GM23338 (cell line): ENCODE measurements at regions not wholly inside any gene's neighbourhood (a gene's known extent, or its start where the extent isn't known, plus 50 kb on each side); places are given as distances from the start of the nearest gene placed in this dataset.

Source experiments
- ATAC-seq: fragments of 200-7000 bp; cut with Tn5 transposase; 3 replicates; pipeline ENCODE4 v1.9.1; 2020
- DNase-seq: peaks from one replicate; pipeline ENCODE4 v3.0.0-alpha.2; 2015; ENCODE audit warnings: low spot score
- H2AFZ ChIP-seq: fragments of 200-600 bp; sonication (generic); 2 replicates; pipeline ENCODE4 v1.8.0; 2016; ENCODE audit warnings: antibody characterized with exemption, mild to moderate bottlenecking, moderate library complexity
- H3F3A ChIP-seq: fragments of 200-600 bp; sonication (generic); replicated peaks from 2 replicates; pipeline ENCODE4 v1.8.0; 2017; ENCODE audit warnings: antibody characterized with exemption, mixed run types, low read depth
- H3K27ac ChIP-seq: fragments of 200-600 bp; sonication (generic); 2 replicates; pipeline ENCODE4 v1.6.1; 2016; ENCODE audit warnings: low read depth
- H3K27me3 ChIP-seq: fragments of 200-600 bp; sonication (generic); 2 replicates; pipeline ENCODE4 v1.8.0; 2016; ENCODE audit warnings: mild to moderate bottlenecking, mixed run types, moderate library complexity; ENCODE audit not compliant: insufficient read depth
- H3K36me3 ChIP-seq: fragments of 200-600 bp; sonication (generic); 2 replicates; pipeline ENCODE4 v1.8.0; 2016; ENCODE audit warnings: mild to moderate bottlenecking; ENCODE audit not compliant: insufficient read depth
- H3K4me1 ChIP-seq: fragments of 200-600 bp; sonication (generic); 2 replicates; pipeline ENCODE4 v1.8.0; 2016; ENCODE audit warnings: mild to moderate bottlenecking, moderate library complexity; ENCODE audit not compliant: insufficient read depth
- H3K4me2 ChIP-seq: fragments of 200-600 bp; sonication (generic); 2 replicates; pipeline ENCODE4 v1.7.1; 2017; ENCODE audit warnings: mixed run types
- H3K4me3 ChIP-seq: fragments of 200-600 bp; sonication (generic); 2 replicates; pipeline ENCODE4 v1.6.1; 2016; ENCODE audit warnings: mixed run types
- H3K79me2 ChIP-seq: fragments of 200-600 bp; sonication (generic); replicated peaks from 2 replicates; pipeline ENCODE4 v1.8.0; 2017; ENCODE audit warnings: mild to moderate bottlenecking; ENCODE audit not compliant: insufficient read depth
- H3K9me2 ChIP-seq: fragments of 200-600 bp; sonication (generic); 2 replicates; pipeline ENCODE4 v1.8.0; 2017; ENCODE audit not compliant: insufficient read depth
- H4K20me1 ChIP-seq: fragments of 200-600 bp; sonication (generic); replicated peaks from 2 replicates; pipeline ENCODE4 v1.8.0; 2017; ENCODE audit warnings: mild to moderate bottlenecking; ENCODE audit not compliant: insufficient read depth
- H3K27ac Mint-ChIP-seq: 2 replicates; pipeline ENCODE4 v1.8.0; 2020; ENCODE audit warnings: inconsistent platforms, mild to moderate bottlenecking, moderate library complexity, mixed read lengths
- H3K27me3 Mint-ChIP-seq: 3 replicates; pipeline ENCODE4 v1.8.0; 2022; ENCODE audit warnings: low read depth, mild to moderate bottlenecking, moderate library complexity, mixed read lengths, inconsistent platforms; ENCODE audit not compliant: insufficient read depth, poor library complexity
- H3K36me3 Mint-ChIP-seq: 3 replicates; pipeline ENCODE4 v1.8.0; 2021; ENCODE audit warnings: low read depth, mild to moderate bottlenecking, inconsistent platforms, moderate library complexity, mixed read lengths
- H3K4me1 Mint-ChIP-seq: 3 replicates; pipeline ENCODE4 v1.8.0; 2020; ENCODE audit warnings: mild to moderate bottlenecking, inconsistent platforms, mixed read lengths
- H3K4me3 Mint-ChIP-seq: 3 replicates; pipeline ENCODE4 v1.8.0; 2021; ENCODE audit warnings: moderate library complexity, mild to moderate bottlenecking, inconsistent platforms, mixed read lengths
- H3K9me3 Mint-ChIP-seq: 3 replicates; pipeline ENCODE4 v1.8.0; 2020; ENCODE audit warnings: moderate library complexity, mild to moderate bottlenecking, inconsistent platforms, mixed read lengths
- CREB1 ChIP-seq: fragments of 250-450 bp; sonication (Bioruptor Pico); IDR thresholded peaks from 2 replicates; pipeline ENCODE4 v1.5.0; 2020; ENCODE audit warnings: low read depth, mild to moderate bottlenecking, moderate library complexity
- JUNB ChIP-seq: IDR thresholded peaks from one replicate; pipeline ENCODE4 v1.6.1; 2016; ENCODE audit warnings: antibody characterized with exemption; ENCODE audit not compliant: unreplicated experiment
- NANOG ChIP-seq: IDR thresholded peaks from 2 replicates; pipeline ENCODE4 v1.6.1; 2016; ENCODE audit warnings: antibody characterized with exemption, borderline replicate concordance
- REST ChIP-seq: IDR thresholded peaks from one replicate; pipeline ENCODE4 v1.6.1; 2018; ENCODE audit warnings: antibody characterized with exemption; ENCODE audit not compliant: unreplicated experiment
- STAT1 ChIP-seq: IDR thresholded peaks from one replicate; pipeline ENCODE4 v1.6.1; 2016; ENCODE audit warnings: antibody characterized with exemption; ENCODE audit not compliant: unreplicated experiment
- ZNF114 ChIP-seq: fragments of 250-450 bp; sonication (Bioruptor Pico); IDR thresholded peaks from 2 replicates; pipeline ENCODE4 v1.5.0; 2020; ENCODE audit warnings: mild to moderate bottlenecking, moderate library complexity
- ZNF331 ChIP-seq: fragments of 250-450 bp; sonication (Bioruptor Pico); IDR thresholded peaks from 2 replicates; pipeline ENCODE4 v1.5.0; 2020; ENCODE audit warnings: low read depth, mild to moderate bottlenecking, moderate library complexity
- TF ChIP-seq, protein P1 (sequence below), 2 experiments: fragments of 200-600 bp in 1 of 2; sonication (generic) in 1 of 2; conservative IDR thresholded peaks; 2 replicates each; pipeline versions ENCODE4 v1.5.1 to v1.6.1; 2016 to 2017; ENCODE audit warnings: antibody characterized with exemption in 2 of 2, low read depth in 2 of 2, mild to moderate bottlenecking in 2 of 2, moderate library complexity in 1 of 2

DNA sequence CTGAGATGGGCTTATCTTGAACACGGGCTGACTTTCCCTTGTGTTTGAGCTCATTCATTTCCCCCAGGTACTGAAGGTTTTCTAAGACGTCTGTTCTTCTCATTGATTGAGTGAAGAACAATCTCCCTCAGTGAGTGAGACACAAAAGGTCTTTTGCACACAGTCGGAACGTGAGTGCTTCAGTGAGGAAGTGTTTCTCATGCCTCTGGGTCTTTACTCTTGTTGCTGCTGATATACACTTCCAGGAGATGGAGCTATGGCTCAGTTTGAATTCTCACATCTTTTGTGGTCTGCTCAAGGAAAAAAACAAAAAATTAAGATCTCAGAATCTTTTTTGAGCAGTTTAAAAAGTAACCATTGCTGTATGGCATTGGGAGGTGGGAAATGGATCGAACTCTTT lies 981.9 kb upstream of the TENM3 start:
- no peaks in the 10 kb centered on the region for H3K9me3 Mint-ChIP-seq
- H3K36me3 ChIP-seq: no peaks in the 10 kb centered on the region
- H3K4me3 Mint-ChIP-seq: no peak overlapping the region
- peak; percentile 66 for DNase-seq
- H3K79me2 ChIP-seq: no peaks in the 10 kb centered on the region
- H3F3A ChIP-seq: no peaks in the 10 kb centered on the region
- H3K4me1 ChIP-seq: peaks cover 19% of the 10 kb centered on the region
- TF ChIP-seq NANOG (no peak), ZNF331 (CRISPR knock-in tag) (no peak), JUNB (no peak), ZNF114 (CRISPR knock-in tag) (no peak), CREB1 (CRISPR knock-in tag) (no peak)
- TF ChIP-seq, protein P1, sequence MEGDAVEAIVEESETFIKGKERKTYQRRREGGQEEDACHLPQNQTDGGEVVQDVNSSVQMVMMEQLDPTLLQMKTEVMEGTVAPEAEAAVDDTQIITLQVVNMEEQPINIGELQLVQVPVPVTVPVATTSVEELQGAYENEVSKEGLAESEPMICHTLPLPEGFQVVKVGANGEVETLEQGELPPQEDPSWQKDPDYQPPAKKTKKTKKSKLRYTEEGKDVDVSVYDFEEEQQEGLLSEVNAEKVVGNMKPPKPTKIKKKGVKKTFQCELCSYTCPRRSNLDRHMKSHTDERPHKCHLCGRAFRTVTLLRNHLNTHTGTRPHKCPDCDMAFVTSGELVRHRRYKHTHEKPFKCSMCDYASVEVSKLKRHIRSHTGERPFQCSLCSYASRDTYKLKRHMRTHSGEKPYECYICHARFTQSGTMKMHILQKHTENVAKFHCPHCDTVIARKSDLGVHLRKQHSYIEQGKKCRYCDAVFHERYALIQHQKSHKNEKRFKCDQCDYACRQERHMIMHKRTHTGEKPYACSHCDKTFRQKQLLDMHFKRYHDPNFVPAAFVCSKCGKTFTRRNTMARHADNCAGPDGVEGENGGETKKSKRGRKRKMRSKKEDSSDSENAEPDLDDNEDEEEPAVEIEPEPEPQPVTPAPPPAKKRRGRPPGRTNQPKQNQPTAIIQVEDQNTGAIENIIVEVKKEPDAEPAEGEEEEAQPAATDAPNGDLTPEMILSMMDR (conservative IDR thresholded peaks at IDR 0.05; ENCODE audit: low read depth in 2 of 2): peak; percentile 61 to 71
- no peaks in the 10 kb centered on the region for H4K20me1 ChIP-seq
- H3K4me2 ChIP-seq: no peak overlapping the region
- ATAC-seq: peak; percentile 87
- H3K27me3 Mint-ChIP-seq: peaks cover 7% of the 10 kb centered on the region
- no peak overlapping the region for H3K4me3 ChIP-seq
- no peak overlapping the region for H3K27ac ChIP-seq
- peaks cover 3% of the 10 kb centered on the region; the same call in 1 of the 2 replicates for H3K9me2 ChIP-seq
- no peaks in the 10 kb centered on the region for H3K27me3 ChIP-seq
- no peak overlapping the region for H3K27ac Mint-ChIP-seq
- H2AFZ ChIP-seq: no peak overlapping the region
- peaks cover 41% of the 10 kb centered on the region for H3K4me1 Mint-ChIP-seq
- no peaks in the 10 kb centered on the region for H3K36me3 Mint-ChIP-seq

DNA sequence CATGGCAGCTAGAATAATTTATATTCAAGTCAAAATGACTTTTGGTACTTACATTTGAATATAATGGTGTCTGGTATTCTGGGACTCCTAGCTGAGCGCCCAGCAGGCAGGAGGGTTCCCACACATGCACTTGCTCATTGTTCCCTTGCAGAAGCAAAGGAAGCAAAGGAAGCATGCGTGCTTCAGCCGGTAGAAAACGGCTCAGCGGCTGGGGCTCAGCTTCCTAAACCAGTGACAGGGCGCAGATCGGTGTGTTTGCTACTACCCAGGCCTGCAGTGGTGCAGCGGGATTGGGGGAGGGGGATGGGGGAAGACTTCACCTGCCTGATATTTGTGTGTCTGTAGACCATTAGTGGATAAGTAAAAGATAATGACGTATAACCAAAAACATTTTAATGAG lies 978.3 kb upstream of the TENM3 start:
- TF ChIP-seq REST: no peak
- TF ChIP-seq STAT1: no peak
- Histone ChIP-seq H3F3A (no peaks in the 10 kb centered on the region), H3K4me3 (no peak overlapping the region), H3K36me3 (no peaks in the 10 kb centered on the region), H3K9me2 (no peaks in the 10 kb centered on the region), H3K27ac (no peak overlapping the region), H2AFZ (peak overlapping the region; percentile 28; the same call in 1 of the 2 replicates), H3K4me1 (peaks cover 8% of the 10 kb centered on the region; the same call in 1 of the 2 replicates), H3K4me2 (no peak overlapping the region; the same call in 1 of the 2 replicates), H3K79me2 (no peaks in the 10 kb centered on the region), H3K27me3 (no peaks in the 10 kb centered on the region), H4K20me1 (no peaks in the 10 kb centered on the region)
- Mint-ChIP-seq H3K4me1 (peaks cover 23% of the 10 kb centered on the region; the same call in 2 of the 3 replicates), H3K27me3 (peaks cover 2% of the 10 kb centered on the region), H3K27ac (no peak overlapping the region), H3K9me3 (no peaks in the 10 kb centered on the region), H3K36me3 (no peaks in the 10 kb centered on the region), H3K4me3 (peak overlapping the region; percentile 35; the same call in 2 of the 3 replicates)
- peak; percentile 95 for ATAC-seq
- peak; percentile 49 for DNase-seq
